T-cell (primary cell): ENCODE measurements at regions not wholly inside any gene's neighbourhood (a gene's known extent, or its start where the extent isn't known, plus 50 kb on each side); places are given as distances from the start of the nearest gene placed in this dataset.

ENCODE experiments used
- ATAC-seq, 4 experiments: fragments of 200-7000 bp in 3 of 4; fragments of 150-1000 bp in 1 of 4; cut with Tn5 transposase; replicated peaks in 1 of 4; 1 replicate in 3 of 4; 2 replicates in 1 of 4; pipeline ENCODE4 v1.10.0; 2021; ENCODE audit warnings: moderate library complexity in 3 of 4, mild to moderate bottlenecking in 2 of 4, moderate number of reproducible peaks in 1 of 4
- CTCF ChIA-PET, 2 donors: fragments of 300-600 bp; sonication (Branson Sonifier 250); formaldehyde crosslinking; loops; one replicate each; lab custom pipeline; 2022; ENCODE audit warnings: antibody characterized with exemption in 2 of 2; lab: Charles Lee
- POLR2A ChIA-PET, 2 donors: fragments of 300-600 bp; sonication (Branson Sonifier 250); formaldehyde crosslinking; loops; one replicate each; lab custom pipeline; 2022; ENCODE audit warnings: antibody characterized with exemption in 2 of 2; lab: Charles Lee
- DNase-seq, 35 experiments: peaks; one replicate each; pipeline versions ENCODE4 v3.0.0 to v3.0.0-alpha.2; 2013 to 2023
- H3K27ac ChIP-seq: one replicate; pipeline ENCODE4 v1.5.1; 2013; ENCODE audit warnings: low read length
- H3K27me3 ChIP-seq, 2 experiments: replicated peaks in 1 of 2; 1 replicate in 1 of 2; 2 replicates in 1 of 2; pipeline versions ENCODE4 v1.6.1 to v1.7.0; 2013; ENCODE audit warnings: low read length in 1 of 2, mixed read lengths in 1 of 2; ENCODE audit not compliant: control insufficient read depth in 2 of 2, insufficient read depth in 2 of 2; ENCODE audit errors: extremely low read depth in 1 of 2
- H3K36me3 ChIP-seq, 2 donors: 1 replicate in 1 of 2; 2 replicates in 1 of 2; pipeline versions ENCODE4 v1.6.1 to v1.7.0; 2013; ENCODE audit warnings: low read length in 1 of 2; ENCODE audit not compliant: control insufficient read depth in 2 of 2, insufficient read depth in 1 of 2; ENCODE audit errors: extremely low read depth in 1 of 2
- H3K4me1 ChIP-seq, 2 experiments: 1 replicate in 1 of 2; 2 replicates in 1 of 2; pipeline versions ENCODE4 v1.6.1 to v1.7.0; 2013; ENCODE audit warnings: low read length in 2 of 2, mixed read lengths in 1 of 2; ENCODE audit not compliant: insufficient read depth in 2 of 2, control insufficient read depth in 1 of 2; ENCODE audit errors: extremely low read depth in 1 of 2
- H3K4me3 ChIP-seq, 2 donors: 1 replicate in 1 of 2; 2 replicates in 1 of 2; pipeline versions ENCODE4 v1.5.1 to v1.7.0; 2013; ENCODE audit warnings: mild to moderate bottlenecking in 2 of 2, low read length in 1 of 2, moderate library complexity in 1 of 2; ENCODE audit not compliant: control insufficient read depth in 1 of 2; ENCODE audit errors: extremely low read depth in 1 of 2
- H3K9me3 ChIP-seq: 2 replicates; pipeline ENCODE4 v1.7.0; 2013
- H3K27ac Mint-ChIP-seq, 2 donors: one replicate each; pipeline ENCODE4 v1.8.0; 2020 to 2021; ENCODE audit warnings: mild to moderate bottlenecking in 2 of 2, mixed read lengths in 2 of 2
- H3K27me3 Mint-ChIP-seq, 2 donors: one replicate each; pipeline ENCODE4 v1.8.0; 2021 to 2022; ENCODE audit warnings: mixed read lengths in 2 of 2
- H3K36me3 Mint-ChIP-seq: one replicate; pipeline ENCODE4 v1.8.0; 2021; ENCODE audit warnings: mixed read lengths
- H3K4me1 Mint-ChIP-seq, 3 donors: one replicate each; pipeline ENCODE4 v1.8.0; 2020 to 2022; ENCODE audit warnings: mixed read lengths in 3 of 3, mild to moderate bottlenecking in 1 of 3
- H3K4me3 Mint-ChIP-seq, 3 donors: one replicate each; pipeline ENCODE4 v1.8.0; 2020 to 2022; ENCODE audit warnings: mild to moderate bottlenecking in 3 of 3, mixed read lengths in 3 of 3, moderate library complexity in 3 of 3
- H3K9me3 Mint-ChIP-seq, 3 donors: one replicate each; pipeline ENCODE4 v1.8.0; 2020 to 2022; ENCODE audit warnings: mixed read lengths in 3 of 3
- WGBS: methylation state at CpG from one replicate; pipeline ENCODE4 v1.1.5; 2013; ENCODE audit warnings: missing lambda C conversion rate; ENCODE audit not compliant: insufficient coverage; 5-methylcytosine and 5-hydroxymethylcytosine counted together

DNA sequence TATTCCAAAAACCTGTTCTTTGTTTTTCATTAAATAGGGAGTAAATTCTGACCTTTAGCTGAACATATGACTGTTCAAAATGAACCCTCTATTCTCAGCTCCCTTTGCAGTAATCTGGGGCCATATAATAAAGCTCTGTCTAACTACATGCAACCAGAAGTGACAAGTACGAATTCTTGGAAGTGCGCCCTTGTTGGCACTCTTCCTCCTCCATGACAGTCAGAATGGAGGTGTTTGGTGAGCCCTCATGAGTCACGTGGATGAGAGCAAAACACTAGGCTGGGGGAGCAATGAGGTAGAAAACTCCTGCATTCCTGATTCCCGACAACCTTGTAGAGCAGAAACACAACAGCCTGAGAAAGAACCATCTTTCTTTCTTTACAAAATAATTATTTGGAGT is 552.9 kb downstream of the FBXO15 start:
- no peak for ATAC-seq
- ChIA-PET POLR2A (no interaction called here), CTCF (no interaction called here)
- H3K9me3 ChIP-seq, result no peaks in the 10 kb centered on the region
- H3K27ac Mint-ChIP-seq, result no peak overlapping the region
- H3K36me3 Mint-ChIP-seq, result no peaks in the 10 kb centered on the region
- DNase-seq, result no peak
- H3K27me3 Mint-ChIP-seq, result no peaks in the 10 kb centered on the region
- no peaks in the 10 kb centered on the region for H3K4me1 Mint-ChIP-seq
- H3K4me3 ChIP-seq, result no peak overlapping the region
- no peak overlapping the region for H3K27ac ChIP-seq
- peaks cover 8 to 16% (median 8%) of the 10 kb centered on the region in 3 donors for H3K9me3 Mint-ChIP-seq
- H3K27me3 ChIP-seq, result no peaks in the 10 kb centered on the region
- no CpG with 5 or more reads among the region's 4 CpGs for WGBS
- no peaks in the 10 kb centered on the region for H3K4me1 ChIP-seq
- no peak overlapping the region for H3K4me3 Mint-ChIP-seq
- H3K36me3 ChIP-seq, result no peaks in the 10 kb centered on the region

DNA sequence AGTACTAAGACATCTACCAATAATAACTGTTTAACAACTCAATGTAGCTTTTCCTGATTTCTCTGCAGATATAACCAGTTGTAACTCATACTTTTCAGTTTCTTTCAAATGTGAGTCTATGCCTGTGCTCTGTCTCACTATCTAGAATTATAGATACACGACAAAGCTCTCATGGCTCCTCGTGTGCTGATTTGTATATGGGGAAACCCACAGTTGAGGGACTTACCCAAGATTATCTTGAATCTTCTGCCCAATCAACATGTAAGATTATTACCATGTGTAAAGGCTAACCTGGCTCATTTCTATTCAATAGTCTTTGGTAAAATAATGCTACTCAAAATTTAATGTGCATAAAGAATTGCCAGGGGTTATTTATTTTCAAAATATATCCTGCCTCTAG is 554.4 kb downstream of the FBXO15 start:
- Histone ChIP-seq H3K4me1 (no peaks in the 10 kb centered on the region), H3K9me3 (no peaks in the 10 kb centered on the region), H3K27ac (no peak overlapping the region), H3K36me3 (no peaks in the 10 kb centered on the region), H3K4me3 (no peak overlapping the region), H3K27me3 (no peaks in the 10 kb centered on the region)
- DNase-seq (no peak), ATAC-seq (no peak)
- Mint-ChIP-seq H3K27me3 (no peaks in the 10 kb centered on the region), H3K9me3 (peaks cover 6 to 12% (median 8%) of the 10 kb centered on the region in 3 donors), H3K36me3 (no peaks in the 10 kb centered on the region), H3K4me1 (no peaks in the 10 kb centered on the region), H3K27ac (no peak overlapping the region), H3K4me3 (no peak overlapping the region)
- no CpG with 5 or more reads among the region's 2 CpGs for WGBS
- CTCF ChIA-PET, result no interaction called here
- POLR2A ChIA-PET, result no interaction called here

DNA sequence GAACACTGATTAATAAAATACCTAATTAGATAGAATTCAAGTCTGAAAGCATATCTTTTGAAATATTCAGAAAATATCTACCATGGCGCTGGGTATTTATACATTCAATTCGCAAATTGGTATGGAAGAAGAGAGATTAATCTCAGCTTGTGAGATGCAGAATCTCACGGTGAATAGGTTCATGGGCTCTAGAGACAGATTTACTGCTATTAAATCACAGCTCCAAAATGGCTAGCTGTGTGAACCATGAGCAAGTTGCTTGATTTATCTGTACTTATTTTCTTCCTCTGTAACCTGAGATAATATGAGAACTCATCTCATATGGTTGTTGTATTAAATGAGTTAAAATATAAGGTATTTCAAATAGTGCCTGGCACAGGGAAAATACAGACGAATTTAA is 556.7 kb downstream of the FBXO15 start:
- H3K27me3 ChIP-seq, result no peaks in the 10 kb centered on the region
- Mint-ChIP-seq H3K27me3 (no peaks in the 10 kb centered on the region), H3K27ac (no peak overlapping the region), H3K36me3 (no peaks in the 10 kb centered on the region), H3K4me1 (no peaks in the 10 kb centered on the region), H3K4me3 (no peak overlapping the region), H3K9me3 (peaks cover 0 to 7% (median 0%) of the 10 kb centered on the region in 3 donors)
- no peaks in the 10 kb centered on the region for H3K36me3 ChIP-seq
- H3K4me3 ChIP-seq, result no peak overlapping the region
- no peak for ATAC-seq
- POLR2A ChIA-PET, result no interaction called here
- no peak overlapping the region for H3K27ac ChIP-seq
- no peaks in the 10 kb centered on the region for H3K9me3 ChIP-seq
- CTCF ChIA-PET, result no interaction called here
- WGBS, result no CpG with 5 or more reads among the region's 4 CpGs
- DNase-seq, result no peak
- no peaks in the 10 kb centered on the region for H3K4me1 ChIP-seq

DNA sequence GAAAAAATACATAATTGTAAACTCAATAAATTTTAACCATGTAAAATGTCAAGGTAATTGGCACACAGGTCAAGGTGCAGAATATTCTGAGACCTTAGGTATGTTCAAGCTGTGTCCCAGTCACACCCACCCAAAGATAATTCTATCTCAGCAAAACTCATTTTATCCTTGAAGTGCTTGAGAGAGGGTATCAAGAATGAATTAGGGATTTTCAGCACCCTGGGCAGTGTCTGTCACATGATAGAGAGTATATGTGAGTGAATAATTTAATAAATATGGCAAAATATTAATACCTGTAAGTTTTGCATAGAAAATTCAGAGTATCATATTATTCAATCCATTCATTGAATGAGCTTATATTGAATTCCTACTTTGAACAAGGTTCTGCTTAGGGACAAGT is 567.9 kb downstream of the FBXO15 start:
- no peaks in the 10 kb centered on the region for H3K4me1 ChIP-seq
- POLR2A ChIA-PET, result interaction anchor here in 1 of 2 donors (0.7 kb wide), 1 partner anchor 1542 kb away, joined by 4 read pairs; no protein-coding TSS in a partner anchor
- ATAC-seq, result no peak
- H3K4me3 ChIP-seq, result no peak overlapping the region
- no peak overlapping the region for H3K27ac ChIP-seq
- Mint-ChIP-seq H3K9me3 (peaks cover 5 to 15% (median 5%) of the 10 kb centered on the region in 3 donors), H3K4me3 (no peak overlapping the region), H3K27ac (no peak overlapping the region), H3K27me3 (no peaks in the 10 kb centered on the region), H3K4me1 (no peaks in the 10 kb centered on the region), H3K36me3 (no peaks in the 10 kb centered on the region)
- no peaks in the 10 kb centered on the region for H3K36me3 ChIP-seq
- H3K27me3 ChIP-seq, result no peaks in the 10 kb centered on the region
- H3K9me3 ChIP-seq, result no peaks in the 10 kb centered on the region
- CTCF ChIA-PET, result no interaction called here
- DNase-seq, result no peak

DNA sequence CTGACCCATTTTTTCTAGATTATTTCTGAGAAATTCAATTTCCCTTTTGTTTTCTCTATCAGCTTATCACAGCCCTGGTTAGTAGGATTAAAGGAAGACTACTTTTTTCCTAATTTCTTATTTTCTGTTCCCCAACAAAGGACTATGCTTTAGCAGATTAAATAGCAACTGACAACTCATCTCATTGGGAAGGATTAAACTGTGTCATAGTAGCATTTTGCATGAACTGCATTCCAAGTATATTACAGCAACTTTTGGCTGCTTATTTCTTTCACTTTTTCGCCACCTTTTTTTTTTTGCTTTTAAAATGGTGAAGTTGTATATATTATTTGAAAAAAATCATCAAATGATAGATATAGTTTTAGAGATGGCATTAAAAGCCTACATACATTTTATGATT is 570.3 kb downstream of the FBXO15 start:
- POLR2A ChIA-PET, result no interaction called here
- H3K4me3 ChIP-seq, result no peak overlapping the region
- H3K4me1 ChIP-seq, result no peaks in the 10 kb centered on the region
- CTCF ChIA-PET, result no interaction called here
- DNase-seq, result no peak
- no peaks in the 10 kb centered on the region for H3K36me3 Mint-ChIP-seq
- H3K27ac ChIP-seq, result no peak overlapping the region
- H3K27ac Mint-ChIP-seq, result no peak overlapping the region
- no peaks in the 10 kb centered on the region for H3K4me1 Mint-ChIP-seq
- WGBS, result no CpG with 5 or more reads among the region's 1 CpG
- no peak for ATAC-seq
- H3K9me3 ChIP-seq, result no peaks in the 10 kb centered on the region
- no peak overlapping the region for H3K4me3 Mint-ChIP-seq
- H3K27me3 ChIP-seq, result no peaks in the 10 kb centered on the region
- H3K27me3 Mint-ChIP-seq, result no peaks in the 10 kb centered on the region
- H3K9me3 Mint-ChIP-seq, result peaks cover 0 to 11% (median 5%) of the 10 kb centered on the region in 3 donors
- no peaks in the 10 kb centered on the region for H3K36me3 ChIP-seq

DNA sequence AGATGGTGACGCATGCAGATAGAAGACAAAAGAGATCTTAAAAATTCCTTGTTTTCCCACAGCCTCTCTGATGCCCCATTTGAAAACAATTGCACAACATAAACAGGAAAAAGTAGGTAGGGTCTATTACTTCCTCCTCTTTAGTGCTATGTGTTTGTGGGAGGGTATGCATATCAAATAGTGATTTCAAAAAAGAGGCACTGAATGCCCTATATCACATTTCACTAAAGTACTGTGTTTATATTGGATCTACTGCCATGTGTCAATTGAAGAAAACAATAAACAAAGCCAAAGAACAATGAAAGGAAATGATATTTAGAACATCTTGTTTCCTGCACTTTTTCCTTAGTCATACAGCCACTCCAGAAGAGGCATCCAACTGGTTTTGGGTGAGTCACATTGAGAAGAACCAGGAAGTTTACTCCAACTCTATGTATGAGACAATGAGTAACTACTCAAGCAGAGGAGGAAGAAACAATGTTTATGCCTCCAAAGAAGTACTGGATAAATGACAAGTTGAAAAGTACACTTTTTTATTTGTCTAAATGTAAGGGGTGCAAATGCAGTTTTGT is 583.6 kb downstream of the FBXO15 start:
- H3K36me3 ChIP-seq, result no peaks in the 10 kb centered on the region
- H3K4me3 ChIP-seq, result no peak overlapping the region
- H3K4me1 Mint-ChIP-seq, result no peaks in the 10 kb centered on the region
- no peak for ATAC-seq
- ChIA-PET CTCF (no interaction called here), POLR2A (no interaction called here)
- no peaks in the 10 kb centered on the region for H3K4me1 ChIP-seq
- WGBS, result no CpG with 5 or more reads among the region's 1 CpG
- no peak overlapping the region for H3K27ac Mint-ChIP-seq
- no peak overlapping the region for H3K4me3 Mint-ChIP-seq
- H3K27me3 ChIP-seq, result no peaks in the 10 kb centered on the region
- no peak for DNase-seq
- H3K27me3 Mint-ChIP-seq, result no peaks in the 10 kb centered on the region
- H3K36me3 Mint-ChIP-seq, result no peaks in the 10 kb centered on the region
- H3K9me3 Mint-ChIP-seq, result no peaks in the 10 kb centered on the region
- H3K9me3 ChIP-seq, result no peaks in the 10 kb centered on the region
- no peak overlapping the region for H3K27ac ChIP-seq

DNA sequence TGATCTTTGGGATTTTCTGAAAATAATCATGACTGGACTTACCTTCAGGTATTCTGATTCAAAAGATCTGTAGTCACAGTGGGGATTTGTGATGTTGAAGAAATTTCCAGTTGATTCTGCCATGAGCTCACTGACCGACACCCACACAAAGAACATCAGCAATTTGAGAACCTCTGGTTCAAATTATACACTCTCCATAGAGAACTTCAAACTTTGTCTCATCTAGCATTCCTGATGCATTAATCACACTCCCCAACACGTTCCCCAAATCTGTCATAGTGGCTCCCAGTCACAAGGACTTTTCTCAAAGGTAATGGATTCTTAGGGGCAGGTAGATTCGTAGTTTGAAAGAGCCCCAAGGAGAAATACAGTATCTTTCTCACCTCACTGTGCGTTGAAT is 584.3 kb downstream of the FBXO15 start:
- H3K4me1 ChIP-seq, result no peaks in the 10 kb centered on the region
- Mint-ChIP-seq H3K36me3 (no peaks in the 10 kb centered on the region), H3K9me3 (no peaks in the 10 kb centered on the region), H3K4me3 (no peak overlapping the region), H3K27ac (no peak overlapping the region), H3K27me3 (no peaks in the 10 kb centered on the region), H3K4me1 (no peaks in the 10 kb centered on the region)
- no peaks in the 10 kb centered on the region for H3K9me3 ChIP-seq
- H3K27me3 ChIP-seq, result no peaks in the 10 kb centered on the region
- H3K27ac ChIP-seq, result no peak overlapping the region
- no peaks in the 10 kb centered on the region for H3K36me3 ChIP-seq
- CTCF ChIA-PET, result no interaction called here
- DNase-seq (no peak), ATAC-seq (no peak)
- POLR2A ChIA-PET, result no interaction called here
- WGBS, result no CpG with 5 or more reads among the region's 4 CpGs
- H3K4me3 ChIP-seq, result no peak overlapping the region
